H9 (cell line): ENCODE measurements at regions not wholly inside any gene's neighbourhood (a gene's known extent, or its start where the extent isn't known, plus 50 kb on each side); places are given as distances from the start of the nearest gene placed in this dataset.

ENCODE experiments used
- DNase-seq: peaks from one replicate; pipeline ENCODE4 v3.0.0-alpha.2; 2017
- H2AFZ ChIP-seq: one replicate; pipeline ENCODE4 v1.6.1; 2013; ENCODE audit warnings: mild to moderate bottlenecking, low read length, control low read depth, moderate library complexity
- H2AK5ac ChIP-seq: 2 replicates; pipeline ENCODE4 v1.6.1; 2013; ENCODE audit warnings: low read length, control low read depth, mixed read lengths; ENCODE audit not compliant: insufficient read length
- H2BK120ac ChIP-seq: one replicate; pipeline ENCODE4 v1.6.1; 2013; ENCODE audit warnings: low read depth, mild to moderate bottlenecking, low read length, control low read depth, inconsistent platforms; ENCODE audit not compliant: poor library complexity, severe bottlenecking
- H2BK12ac ChIP-seq: 2 replicates; pipeline ENCODE4 v1.6.1; 2013; ENCODE audit warnings: low read length, control low read depth, mixed read lengths, low read depth; ENCODE audit not compliant: insufficient read length
- H2BK15ac ChIP-seq: 2 replicates; pipeline ENCODE4 v1.6.1; 2013; ENCODE audit warnings: low read depth, low read length, control low read depth
- H2BK20ac ChIP-seq: one replicate; pipeline ENCODE4 v1.6.1; 2013; ENCODE audit warnings: low read depth, mild to moderate bottlenecking, low read length, control low read depth, inconsistent platforms; ENCODE audit not compliant: poor library complexity, severe bottlenecking
- H2BK5ac ChIP-seq: 2 replicates; pipeline ENCODE4 v1.6.1; 2013; ENCODE audit warnings: low read length, control low read depth, mixed read lengths; ENCODE audit not compliant: insufficient read length
- H3K14ac ChIP-seq: 2 replicates; pipeline ENCODE4 v1.6.1; 2013; ENCODE audit warnings: low read length, control low read depth; ENCODE audit not compliant: insufficient read depth
- H3K18ac ChIP-seq: 2 replicates; pipeline ENCODE4 v1.6.1; 2013; ENCODE audit warnings: low read depth, mild to moderate bottlenecking, mixed read lengths, low read length, control low read depth; ENCODE audit not compliant: insufficient read length
- H3K23ac ChIP-seq: 2 replicates; pipeline ENCODE4 v1.6.1; 2013; ENCODE audit warnings: low read length, control low read depth, mixed read lengths, low read depth; ENCODE audit not compliant: insufficient read length
- H3K23me2 ChIP-seq: 2 replicates; pipeline ENCODE4 v1.6.1; 2013; ENCODE audit warnings: low read depth, mild to moderate bottlenecking, mixed read lengths, low read length, control low read depth; ENCODE audit not compliant: insufficient read length, poor library complexity, severe bottlenecking
- H3K27ac ChIP-seq: 2 replicates; pipeline ENCODE4 v1.5.1; 2013; ENCODE audit warnings: low read length, control low read depth, mixed read lengths, low read depth; ENCODE audit not compliant: insufficient read length
- H3K27me3 ChIP-seq: 2 replicates; pipeline ENCODE4 v1.6.1; 2013; ENCODE audit warnings: low read length, control low read depth, inconsistent platforms; ENCODE audit not compliant: insufficient read depth
- H3K4ac ChIP-seq: 2 replicates; pipeline ENCODE4 v1.6.1; 2013; ENCODE audit warnings: low read depth, mild to moderate bottlenecking, control low read depth, inconsistent platforms, low read length, moderate library complexity
- H3K4me1 ChIP-seq: 2 replicates; pipeline ENCODE4 v1.6.1; 2013; ENCODE audit warnings: low read length, control low read depth, inconsistent platforms; ENCODE audit not compliant: insufficient read depth
- H3K4me2 ChIP-seq: 2 replicates; pipeline ENCODE4 v1.6.1; 2013; ENCODE audit warnings: low read length, control low read depth, mixed read lengths; ENCODE audit not compliant: insufficient read length, insufficient read depth
- H3K56ac ChIP-seq: 2 replicates; pipeline ENCODE4 v1.6.1; 2013; ENCODE audit warnings: low read depth, mild to moderate bottlenecking, mixed read lengths, low read length, control low read depth; ENCODE audit not compliant: insufficient read length
- H3K79me1 ChIP-seq: 2 replicates; pipeline ENCODE4 v1.6.1; 2013; ENCODE audit warnings: low read depth, mild to moderate bottlenecking, moderate library complexity, low read length, control low read depth, inconsistent platforms; ENCODE audit not compliant: insufficient read depth, poor library complexity, severe bottlenecking
- H3K79me2 ChIP-seq: 2 replicates; pipeline ENCODE4 v1.6.1; 2013; ENCODE audit warnings: low read length, control low read depth, inconsistent platforms; ENCODE audit not compliant: insufficient read depth
- H3K9ac ChIP-seq: 2 replicates; pipeline ENCODE4 v1.6.1; 2013; ENCODE audit warnings: low read length, control low read depth, mixed read lengths; ENCODE audit not compliant: insufficient read length; ENCODE audit errors: extremely low read depth
- H3K9me3 ChIP-seq: one replicate; pipeline ENCODE4 v1.6.1; 2013; ENCODE audit warnings: low read depth, low read length, inconsistent platforms; ENCODE audit not compliant: control insufficient read depth
- H3T11ph ChIP-seq: one replicate; pipeline ENCODE4 v1.6.1; 2013; ENCODE audit warnings: mild to moderate bottlenecking, low read length, control low read depth, inconsistent platforms
- H4K20me1 ChIP-seq: one replicate; pipeline ENCODE4 v1.6.1; 2013; ENCODE audit not compliant: control insufficient read depth, insufficient read length, insufficient read depth
- H4K5ac ChIP-seq: 2 replicates; pipeline ENCODE4 v1.6.1; 2013; ENCODE audit warnings: low read depth, mild to moderate bottlenecking, mixed read lengths, low read length, control low read depth; ENCODE audit not compliant: insufficient read length
- H4K8ac ChIP-seq: replicated peaks from 2 replicates; pipeline ENCODE4 v1.6.1; 2013; ENCODE audit warnings: low read length, control low read depth, mixed read lengths, low read depth; ENCODE audit not compliant: insufficient read length
- H4K91ac ChIP-seq: 2 replicates; pipeline ENCODE4 v1.6.1; 2013; ENCODE audit warnings: low read depth, mild to moderate bottlenecking, moderate library complexity, mixed read lengths, low read length, control low read depth; ENCODE audit not compliant: insufficient read length
- H3K27ac Mint-ChIP-seq, 3 experiments: 2 replicates in 2 of 3; 3 replicates in 1 of 3; pipeline ENCODE4 v1.8.0; 2020 to 2021; ENCODE audit warnings: mixed read lengths in 3 of 3, mild to moderate bottlenecking in 1 of 3, moderate library complexity in 1 of 3
- H3K27me3 Mint-ChIP-seq: 2 replicates; pipeline ENCODE4 v1.8.0; 2021; ENCODE audit warnings: low read depth, mild to moderate bottlenecking, moderate library complexity, mixed read lengths
- H3K36me3 Mint-ChIP-seq, 3 experiments: 2 replicates in 2 of 3; 3 replicates in 1 of 3; pipeline ENCODE4 v1.8.0; 2020 to 2021; ENCODE audit warnings: low read depth in 3 of 3, mixed read lengths in 3 of 3; ENCODE audit not compliant: insufficient read depth in 1 of 3
- H3K4me1 Mint-ChIP-seq, 2 experiments: 2 replicates each; pipeline ENCODE4 v1.8.0; 2020; ENCODE audit warnings: mixed read lengths in 2 of 2
- H3K4me3 Mint-ChIP-seq, 2 experiments: 2 replicates in 1 of 2; 3 replicates in 1 of 2; pipeline ENCODE4 v1.8.0; 2020 to 2021; ENCODE audit warnings: mild to moderate bottlenecking in 2 of 2, mixed read lengths in 2 of 2, moderate library complexity in 1 of 2
- H3K9me3 Mint-ChIP-seq, 2 experiments: 2 replicates in 1 of 2; 3 replicates in 1 of 2; pipeline ENCODE4 v1.8.0; 2020; ENCODE audit warnings: mild to moderate bottlenecking in 2 of 2, mixed read lengths in 2 of 2, moderate library complexity in 1 of 2
- WGBS: extraction: QIAGEN DNeasy Blood & Tissue Kit; methylation state at CpG from one replicate; pipeline ENCODE4 v1.1.7; 2013; ENCODE audit warnings: missing lambda C conversion rate, low lambda C conversion rate, mixed read lengths; ENCODE audit not compliant: insufficient read length; ENCODE audit errors: extremely low coverage; 5-methylcytosine and 5-hydroxymethylcytosine counted together
- TF ChIP-seq, protein P1 (sequence below): fragments of 200-600 bp; sonication (generic); conservative IDR thresholded peaks from 3 replicates; pipeline ENCODE4 v1.8.0; 2021; ENCODE audit warnings: antibody characterized with exemption, mild to moderate bottlenecking

DNA sequence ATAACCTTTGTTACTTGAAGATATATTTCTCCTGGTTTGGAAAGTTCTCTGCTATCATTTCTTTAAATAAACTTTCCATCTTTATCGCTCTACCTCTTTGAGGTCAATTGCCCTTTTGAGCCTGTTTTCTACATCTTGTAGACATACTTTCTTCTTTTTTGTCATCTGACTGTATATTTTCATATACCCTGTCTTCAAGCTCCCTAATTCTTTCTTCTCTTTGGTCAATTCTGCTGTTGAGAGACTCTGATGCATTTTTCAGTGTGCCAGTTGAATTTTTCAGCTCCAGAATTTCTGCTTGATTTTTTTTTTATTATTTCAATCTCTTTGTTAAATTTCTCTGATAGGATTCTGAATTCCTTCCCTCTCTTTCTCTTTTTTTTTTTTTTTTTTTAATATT lies 511.2 kb upstream of the GRAMD2B start:
- H2BK120ac ChIP-seq = no peak overlapping the region
- no peaks in the 10 kb centered on the region for H3K27me3 ChIP-seq
- H3K4me1 ChIP-seq = no peaks in the 10 kb centered on the region
- H2BK15ac ChIP-seq = no peak overlapping the region
- H2BK20ac ChIP-seq = no peak overlapping the region
- H3K36me3 Mint-ChIP-seq = peaks cover 0 to 45% (median 7%) of the 10 kb centered on the region in 3 experiments; a peak in 5 of 7 replicates
- no peak overlapping the region for H2AFZ ChIP-seq
- H3K4me2 ChIP-seq = no peak overlapping the region
- H3K27ac Mint-ChIP-seq = no peak overlapping the region
- no peak overlapping the region for H2AK5ac ChIP-seq
- no peak overlapping the region for H3K14ac ChIP-seq
- no CpG with 5 or more reads among the region's 1 CpG for WGBS
- H4K8ac ChIP-seq = no peak overlapping the region
- no peaks in the 10 kb centered on the region for H3K27me3 Mint-ChIP-seq
- no peak overlapping the region for H3K4me3 Mint-ChIP-seq
- H3K79me2 ChIP-seq = no peaks in the 10 kb centered on the region
- H3K9ac ChIP-seq = no peak overlapping the region
- H3T11ph ChIP-seq = no peak overlapping the region
- H3K9me3 Mint-ChIP-seq = peaks cover 28 to 32% of the 10 kb centered on the region in 2 experiments
- no peak overlapping the region for H3K4ac ChIP-seq
- H4K5ac ChIP-seq = no peak overlapping the region
- H4K91ac ChIP-seq = no peak overlapping the region
- H2BK12ac ChIP-seq = no peak overlapping the region
- no peaks in the 10 kb centered on the region for H3K9me3 ChIP-seq
- DNase-seq = no peak
- no peak overlapping the region for H3K23ac ChIP-seq
- no peaks in the 10 kb centered on the region for H3K79me1 ChIP-seq
- H3K56ac ChIP-seq = no peak overlapping the region
- no peaks in the 10 kb centered on the region for H4K20me1 ChIP-seq
- H3K27ac ChIP-seq = no peak overlapping the region
- H3K4me1 Mint-ChIP-seq = no peaks in the 10 kb centered on the region
- TF ChIP-seq, protein P1, sequence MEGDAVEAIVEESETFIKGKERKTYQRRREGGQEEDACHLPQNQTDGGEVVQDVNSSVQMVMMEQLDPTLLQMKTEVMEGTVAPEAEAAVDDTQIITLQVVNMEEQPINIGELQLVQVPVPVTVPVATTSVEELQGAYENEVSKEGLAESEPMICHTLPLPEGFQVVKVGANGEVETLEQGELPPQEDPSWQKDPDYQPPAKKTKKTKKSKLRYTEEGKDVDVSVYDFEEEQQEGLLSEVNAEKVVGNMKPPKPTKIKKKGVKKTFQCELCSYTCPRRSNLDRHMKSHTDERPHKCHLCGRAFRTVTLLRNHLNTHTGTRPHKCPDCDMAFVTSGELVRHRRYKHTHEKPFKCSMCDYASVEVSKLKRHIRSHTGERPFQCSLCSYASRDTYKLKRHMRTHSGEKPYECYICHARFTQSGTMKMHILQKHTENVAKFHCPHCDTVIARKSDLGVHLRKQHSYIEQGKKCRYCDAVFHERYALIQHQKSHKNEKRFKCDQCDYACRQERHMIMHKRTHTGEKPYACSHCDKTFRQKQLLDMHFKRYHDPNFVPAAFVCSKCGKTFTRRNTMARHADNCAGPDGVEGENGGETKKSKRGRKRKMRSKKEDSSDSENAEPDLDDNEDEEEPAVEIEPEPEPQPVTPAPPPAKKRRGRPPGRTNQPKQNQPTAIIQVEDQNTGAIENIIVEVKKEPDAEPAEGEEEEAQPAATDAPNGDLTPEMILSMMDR = no peak
- no peaks in the 10 kb centered on the region for H3K23me2 ChIP-seq
- no peak overlapping the region for H3K18ac ChIP-seq
- no peak overlapping the region for H2BK5ac ChIP-seq
